CD4-positive, alpha-beta T cell (primary cell): ENCODE measurements at regions not wholly inside any gene's neighbourhood (a gene's known extent, or its start where the extent isn't known, plus 50 kb on each side); places are given as distances from the start of the nearest gene placed in this dataset.
"Not testable (repeated sequence)": the region's sequence is repeated elsewhere in the genome, so short reads cannot be mapped to it uniquely, and the experiment has no call there.

Experiments
- ATAC-seq: fragments of 200-7000 bp; cut with Tn5 transposase; one replicate; pipeline ENCODE4 v1.10.0; 2022; ENCODE audit warnings: mild to moderate bottlenecking; ENCODE audit not compliant: poor library complexity
- CTCF ChIA-PET: fragments of 350-600 bp; sonication (Branson Sonifier 250); formaldehyde crosslinking; loops from one replicate; lab custom pipeline; 2021; ENCODE audit warnings: antibody characterized with exemption, inconsistent platforms; lab: Charles Lee
- POLR2A ChIA-PET: fragments of 350-600 bp; sonication (Branson Sonifier 250); formaldehyde crosslinking; loops from one replicate; lab custom pipeline; 2021; ENCODE audit warnings: antibody characterized with exemption, inconsistent platforms; lab: Charles Lee
- DNase-seq, 14 experiments: peaks; one replicate each; pipeline ENCODE4 v3.0.0-alpha.2; 2013 to 2020; ENCODE audit warnings: mixed read lengths in 2 of 14
- H3K27ac ChIP-seq, 2 donors: one replicate each; pipeline versions ENCODE4 v1.5.1 to v1.7.0; 2013; ENCODE audit warnings: low read length in 2 of 2, low read depth in 1 of 2, mild to moderate bottlenecking in 1 of 2
- H3K27me3 ChIP-seq, 2 experiments: 1 replicate in 1 of 2; 2 replicates in 1 of 2; pipeline versions ENCODE4 v1.6.1 to v1.7.0; 2013; ENCODE audit warnings: low read length in 2 of 2, control low read depth in 1 of 2, mild to moderate bottlenecking in 1 of 2, moderate library complexity in 1 of 2; ENCODE audit not compliant: insufficient read depth in 2 of 2, control insufficient read depth in 1 of 2
- H3K36me3 ChIP-seq: one replicate; pipeline ENCODE4 v1.6.1; 2013; ENCODE audit warnings: low read length, control low read depth; ENCODE audit not compliant: insufficient read depth
- H3K4me1 ChIP-seq: one replicate; pipeline ENCODE4 v1.6.1; 2013; ENCODE audit warnings: low read length, control low read depth; ENCODE audit not compliant: insufficient read depth
- H3K4me3 ChIP-seq: one replicate; pipeline ENCODE4 v1.5.1; 2013; ENCODE audit warnings: mild to moderate bottlenecking, low read length, moderate library complexity
- H3K9me3 ChIP-seq, 2 experiments: 1 replicate in 1 of 2; 2 replicates in 1 of 2; pipeline versions ENCODE4 v1.6.1 to v1.7.0; 2013; ENCODE audit warnings: low read length in 2 of 2, mild to moderate bottlenecking in 2 of 2, control low read depth in 1 of 2, moderate library complexity in 1 of 2; ENCODE audit not compliant: control insufficient read depth in 1 of 2, insufficient read depth in 1 of 2
- H3K27ac Mint-ChIP-seq: one replicate; pipeline ENCODE4 v1.8.0; 2020; ENCODE audit warnings: mixed read lengths
- H3K27me3 Mint-ChIP-seq: one replicate; pipeline ENCODE4 v1.8.0; 2021; ENCODE audit warnings: mixed read lengths
- H3K36me3 Mint-ChIP-seq: one replicate; pipeline ENCODE4 v1.8.0; 2021; ENCODE audit warnings: low read depth, mixed read lengths
- H3K4me1 Mint-ChIP-seq: one replicate; pipeline ENCODE4 v1.8.0; 2021; ENCODE audit warnings: low read depth, mixed read lengths
- H3K4me3 Mint-ChIP-seq: one replicate; pipeline ENCODE4 v1.8.0; 2020; ENCODE audit warnings: mild to moderate bottlenecking, mixed read lengths
- H3K9me3 Mint-ChIP-seq: one replicate; pipeline ENCODE4 v1.8.0; 2020; ENCODE audit warnings: mixed read lengths
- intact Hi-C, 2 experiments: fragments of 100-400 bp; cut with DNase I in 1 of 2; cut with micrococcal nuclease in 1 of 2; formaldehyde crosslinking; loops; one replicate each; pipeline versions ENCODE4 v1.15.1 to v1.9.0; 2023 to 2025; cut with DNase I, micrococcal nuclease
- TF ChIP-seq, protein P1 (sequence below): fragments of 200-600 bp; IDR thresholded peaks from one replicate; pipeline ENCODE4 v1.8.0; 2022; ENCODE audit warnings: antibody characterized with exemption, mild to moderate bottlenecking

DNA sequence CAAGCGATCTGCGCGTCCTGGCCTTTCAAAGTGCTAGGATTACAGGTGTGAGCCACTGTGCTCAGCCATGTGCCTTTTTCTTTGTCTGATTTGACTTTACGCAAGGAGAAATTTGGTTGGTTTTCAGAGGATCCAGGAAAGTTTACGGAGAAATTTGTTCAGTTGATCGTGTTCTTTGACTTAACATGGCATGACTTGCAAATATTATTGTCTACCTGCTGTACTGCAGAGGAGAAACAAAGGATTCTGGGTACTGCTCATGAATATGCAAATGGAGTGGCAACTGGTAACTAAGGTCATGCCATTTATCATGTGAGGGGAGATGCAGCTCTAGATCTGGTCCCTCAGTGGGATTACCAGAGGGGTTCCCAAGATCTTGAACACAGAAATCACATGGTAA is 68.8 kb upstream of the CHD6 start:
- H3K27me3 Mint-ChIP-seq: peaks cover 23% of the 10 kb centered on the region
- CTCF ChIA-PET: no interaction called here
- no peak overlapping the region for H3K4me3 ChIP-seq
- H3K36me3 ChIP-seq: no peaks in the 10 kb centered on the region
- H3K9me3 Mint-ChIP-seq: no peaks in the 10 kb centered on the region
- DNase-seq (no peak), ATAC-seq (no peak)
- no peak overlapping the region for H3K27ac ChIP-seq
- no peaks in the 10 kb centered on the region for H3K4me1 ChIP-seq
- TF ChIP-seq, protein P1, sequence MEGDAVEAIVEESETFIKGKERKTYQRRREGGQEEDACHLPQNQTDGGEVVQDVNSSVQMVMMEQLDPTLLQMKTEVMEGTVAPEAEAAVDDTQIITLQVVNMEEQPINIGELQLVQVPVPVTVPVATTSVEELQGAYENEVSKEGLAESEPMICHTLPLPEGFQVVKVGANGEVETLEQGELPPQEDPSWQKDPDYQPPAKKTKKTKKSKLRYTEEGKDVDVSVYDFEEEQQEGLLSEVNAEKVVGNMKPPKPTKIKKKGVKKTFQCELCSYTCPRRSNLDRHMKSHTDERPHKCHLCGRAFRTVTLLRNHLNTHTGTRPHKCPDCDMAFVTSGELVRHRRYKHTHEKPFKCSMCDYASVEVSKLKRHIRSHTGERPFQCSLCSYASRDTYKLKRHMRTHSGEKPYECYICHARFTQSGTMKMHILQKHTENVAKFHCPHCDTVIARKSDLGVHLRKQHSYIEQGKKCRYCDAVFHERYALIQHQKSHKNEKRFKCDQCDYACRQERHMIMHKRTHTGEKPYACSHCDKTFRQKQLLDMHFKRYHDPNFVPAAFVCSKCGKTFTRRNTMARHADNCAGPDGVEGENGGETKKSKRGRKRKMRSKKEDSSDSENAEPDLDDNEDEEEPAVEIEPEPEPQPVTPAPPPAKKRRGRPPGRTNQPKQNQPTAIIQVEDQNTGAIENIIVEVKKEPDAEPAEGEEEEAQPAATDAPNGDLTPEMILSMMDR: no peak
- H3K4me1 Mint-ChIP-seq: no peaks in the 10 kb centered on the region
- no peak overlapping the region for H3K4me3 Mint-ChIP-seq
- H3K36me3 Mint-ChIP-seq: no peaks in the 10 kb centered on the region
- intact Hi-C loops: no loop called here
- peaks cover 6 to 7% of the 10 kb centered on the region in 2 experiments for H3K27me3 ChIP-seq
- POLR2A ChIA-PET: no interaction called here
- no peaks in the 10 kb centered on the region for H3K9me3 ChIP-seq
- H3K27ac Mint-ChIP-seq: no peak overlapping the region

DNA sequence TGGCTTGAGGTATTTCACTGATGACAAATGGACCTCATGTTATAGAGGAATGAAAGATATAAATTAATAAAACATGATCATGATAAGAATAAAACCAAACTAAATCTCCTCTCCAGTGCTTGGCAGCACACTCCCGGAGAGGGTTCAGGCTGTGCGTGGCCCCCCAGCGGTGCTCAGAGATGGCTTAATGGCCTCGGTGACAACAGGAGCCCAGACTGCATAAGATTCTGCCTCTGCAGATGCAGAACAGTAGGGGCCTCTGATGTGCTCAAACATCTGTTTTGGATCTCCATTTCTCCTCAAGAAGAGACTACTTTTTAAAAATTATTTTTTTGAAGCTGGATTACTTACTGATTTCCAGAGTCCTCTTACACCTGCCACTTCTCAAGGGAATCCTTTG is 67.0 kb upstream of the CHD6 start:
- H3K4me1 Mint-ChIP-seq, H3K36me3 Mint-ChIP-seq, H3K4me3 ChIP-seq, POLR2A ChIA-PET, ATAC-seq, CTCF ChIA-PET, H3K27ac ChIP-seq, H3K27ac Mint-ChIP-seq, H3K4me3 Mint-ChIP-seq, H3K9me3 Mint-ChIP-seq, H3K9me3 ChIP-seq, H3K36me3 ChIP-seq, H3K4me1 ChIP-seq, DNase-seq, H3K27me3 ChIP-seq, intact Hi-C loops: not testable (repeated sequence)
- peaks cover 29% of the 10 kb centered on the region for H3K27me3 Mint-ChIP-seq

DNA sequence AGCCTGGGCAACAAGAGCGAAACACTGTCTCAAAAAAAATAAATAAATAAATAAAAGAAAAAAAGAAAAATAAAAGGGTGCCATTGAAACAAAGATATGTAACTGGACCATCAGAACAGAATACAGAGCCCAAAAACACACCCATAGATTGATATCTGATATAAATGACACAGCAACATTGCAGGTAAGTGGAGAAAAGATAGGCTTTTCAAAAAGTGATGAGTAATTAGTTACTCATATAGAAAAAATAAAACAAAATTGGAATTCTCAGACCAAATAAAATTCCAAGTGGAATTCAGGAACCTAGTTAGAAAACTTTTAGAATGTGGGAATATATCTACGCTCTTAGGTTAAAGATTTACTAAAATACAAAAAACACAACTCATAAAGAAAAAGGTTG is 60.6 kb upstream of the CHD6 start:
- intact Hi-C loops: no loop called here
- Histone ChIP-seq H3K4me1 (no peaks in the 10 kb centered on the region), H3K9me3 (no peaks in the 10 kb centered on the region), H3K27me3 (peaks cover 3 to 7% of the 10 kb centered on the region in 2 experiments), H3K36me3 (no peaks in the 10 kb centered on the region), H3K4me3 (no peak overlapping the region), H3K27ac (no peak overlapping the region)
- Mint-ChIP-seq H3K4me1 (no peaks in the 10 kb centered on the region), H3K36me3 (no peaks in the 10 kb centered on the region), H3K4me3 (no peak overlapping the region), H3K9me3 (no peaks in the 10 kb centered on the region), H3K27me3 (peaks cover 17% of the 10 kb centered on the region), H3K27ac (no peak overlapping the region)
- ChIA-PET POLR2A (no interaction called here), CTCF (no interaction called here)
- TF ChIP-seq, protein P1: no peak
- DNase-seq (no peak), ATAC-seq (no peak)

DNA sequence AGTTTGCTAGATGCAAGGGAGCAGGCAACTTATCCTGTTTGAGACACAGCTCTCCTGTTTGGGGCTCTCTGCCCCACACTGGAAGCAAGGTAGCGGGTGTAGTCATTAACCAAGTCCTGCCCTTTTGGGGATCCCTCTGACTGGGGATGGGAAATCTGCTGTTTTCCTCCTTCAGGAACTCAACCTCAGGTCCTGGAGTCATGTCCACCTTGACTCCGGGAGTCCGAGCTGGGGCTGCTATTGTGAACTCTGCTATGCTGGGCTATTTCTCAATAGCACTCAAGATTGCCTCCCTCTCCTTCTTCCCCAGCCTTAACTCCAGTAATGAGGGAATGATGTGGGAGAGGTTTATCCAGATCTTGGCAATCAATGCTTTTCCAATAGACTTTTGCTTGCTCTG is 54.1 kb upstream of the CHD6 start:
- peaks cover 12 to 15% of the 10 kb centered on the region in 2 experiments for H3K27me3 ChIP-seq
- H3K4me1 ChIP-seq: no peaks in the 10 kb centered on the region
- H3K36me3 Mint-ChIP-seq: no peaks in the 10 kb centered on the region
- intact Hi-C loops: no loop called here
- H3K9me3 Mint-ChIP-seq: no peaks in the 10 kb centered on the region
- H3K4me3 ChIP-seq: no peak overlapping the region
- no peaks in the 10 kb centered on the region for H3K36me3 ChIP-seq
- H3K4me1 Mint-ChIP-seq: no peaks in the 10 kb centered on the region
- ATAC-seq (no peak), DNase-seq (no peak)
- H3K27me3 Mint-ChIP-seq: peaks cover 50% of the 10 kb centered on the region
- CTCF ChIA-PET: no interaction called here
- no peak overlapping the region for H3K27ac Mint-ChIP-seq
- TF ChIP-seq, protein P1: no peak
- H3K4me3 Mint-ChIP-seq: no peak overlapping the region
- H3K9me3 ChIP-seq: no peaks in the 10 kb centered on the region
- H3K27ac ChIP-seq: no peak overlapping the region
- POLR2A ChIA-PET: interaction anchor here (1.1 kb wide), 1 partner anchor 10 kb away, joined by 4 read pairs; no protein-coding TSS in a partner anchor
